ENCODE measurements at regions not wholly inside any gene's neighbourhood (a gene's known extent, or its start where the extent isn't known, plus 50 kb on each side); places are given as distances from the start of the nearest gene placed in this dataset.
A peak's percentile ranks its signal among the peaks of the same experiment; 100 is the strongest.

DNA sequence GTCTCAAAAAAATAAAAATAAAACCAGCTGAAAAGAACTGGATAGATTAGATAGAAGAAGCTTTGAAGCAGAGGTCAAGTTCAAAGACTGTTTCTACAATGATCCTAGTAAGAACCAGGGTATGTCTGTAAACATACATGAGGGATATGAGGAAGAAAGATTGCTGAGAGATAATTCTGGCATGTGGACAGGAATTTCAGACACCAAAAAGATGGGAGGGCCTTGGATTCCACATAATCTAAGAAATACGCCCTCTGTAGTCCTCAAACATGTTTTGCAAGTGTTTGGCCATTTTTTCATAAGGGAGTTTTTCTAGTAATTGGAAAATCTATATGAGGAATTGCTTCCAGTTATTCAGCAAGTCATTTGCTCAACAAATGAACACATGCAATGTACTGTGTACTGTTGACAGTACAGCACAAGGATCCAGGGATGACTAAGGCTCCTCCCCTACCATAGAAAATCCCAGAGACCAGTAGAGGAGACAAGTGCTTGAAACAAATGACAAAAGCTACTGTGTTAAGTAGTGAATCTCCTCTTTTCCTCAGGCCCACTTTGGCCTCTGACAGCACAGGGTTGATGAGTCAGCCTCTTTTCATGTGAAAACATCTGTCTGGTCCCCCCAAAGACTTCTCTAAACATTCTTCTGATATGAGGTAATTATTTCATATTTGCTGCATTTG is 795.9 kb downstream of the MAFB start:
- no peak for DNase-seq

DNA sequence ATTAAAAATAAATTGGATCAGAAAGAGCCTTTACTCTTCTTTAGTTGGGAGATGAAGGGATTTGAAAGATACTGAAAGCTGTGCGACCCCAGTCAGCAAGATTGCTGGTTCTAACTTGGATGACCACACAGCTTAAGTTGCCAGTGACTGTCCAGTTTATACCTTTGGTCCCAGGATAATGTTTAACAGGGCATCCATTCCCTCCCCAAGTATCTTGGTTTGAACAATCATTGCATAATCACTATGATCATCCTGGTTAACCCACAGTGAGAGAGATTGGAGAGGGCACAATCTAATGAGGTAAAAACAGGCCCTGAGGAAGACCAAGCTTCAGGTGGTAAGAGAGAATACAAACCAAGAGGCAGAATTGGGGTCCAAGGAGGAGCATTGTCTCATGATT is 798.3 kb downstream of the MAFB start:
- no peak for DNase-seq

DNA sequence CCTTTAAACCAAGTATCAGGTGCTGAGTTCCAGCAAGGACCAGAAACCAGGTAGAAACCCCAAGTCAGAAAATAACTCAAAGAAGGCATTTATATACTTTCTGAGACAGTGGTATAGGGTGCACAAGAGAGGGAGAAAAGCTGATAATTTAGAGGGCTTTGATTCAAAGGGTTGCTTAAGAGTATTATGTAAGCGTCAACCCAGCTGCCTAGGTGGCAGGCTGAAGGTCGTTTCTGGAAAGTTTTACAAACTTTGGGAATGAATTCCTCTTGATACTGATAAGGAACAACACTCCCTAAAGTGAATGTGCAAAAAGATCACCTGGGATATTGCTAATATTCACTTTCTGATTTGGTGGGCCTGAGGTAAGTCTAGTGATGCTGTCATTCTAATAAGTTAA is 800.7 kb downstream of the MAFB start:
- no peak for DNase-seq

DNA sequence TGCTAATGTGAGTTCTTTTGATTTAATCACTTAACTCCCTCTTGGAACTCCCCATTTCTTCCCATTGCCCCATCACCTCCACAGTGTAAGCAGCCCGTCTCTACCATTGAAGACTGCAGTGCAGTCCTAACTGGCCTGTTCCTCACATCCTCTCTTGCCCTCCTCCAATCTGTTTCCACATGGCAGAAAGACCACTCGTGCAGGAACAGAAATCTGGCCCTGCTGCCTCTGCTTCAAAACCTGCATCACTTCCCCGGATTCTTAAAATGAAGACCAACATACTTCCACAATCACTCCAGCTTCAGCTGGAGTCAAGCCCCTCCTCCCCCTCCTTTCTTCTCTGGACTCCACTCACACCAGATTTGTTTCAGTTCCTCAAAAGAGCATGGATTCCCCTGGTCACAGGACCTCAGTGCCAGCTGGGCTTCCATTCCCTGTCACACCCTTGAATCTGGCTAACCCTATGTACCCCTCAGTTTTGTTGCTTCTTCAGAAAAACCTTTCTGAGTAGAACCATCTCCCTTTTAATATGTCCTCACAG is 802.3 kb downstream of the MAFB start:
- DNase-seq, result no peak

DNA sequence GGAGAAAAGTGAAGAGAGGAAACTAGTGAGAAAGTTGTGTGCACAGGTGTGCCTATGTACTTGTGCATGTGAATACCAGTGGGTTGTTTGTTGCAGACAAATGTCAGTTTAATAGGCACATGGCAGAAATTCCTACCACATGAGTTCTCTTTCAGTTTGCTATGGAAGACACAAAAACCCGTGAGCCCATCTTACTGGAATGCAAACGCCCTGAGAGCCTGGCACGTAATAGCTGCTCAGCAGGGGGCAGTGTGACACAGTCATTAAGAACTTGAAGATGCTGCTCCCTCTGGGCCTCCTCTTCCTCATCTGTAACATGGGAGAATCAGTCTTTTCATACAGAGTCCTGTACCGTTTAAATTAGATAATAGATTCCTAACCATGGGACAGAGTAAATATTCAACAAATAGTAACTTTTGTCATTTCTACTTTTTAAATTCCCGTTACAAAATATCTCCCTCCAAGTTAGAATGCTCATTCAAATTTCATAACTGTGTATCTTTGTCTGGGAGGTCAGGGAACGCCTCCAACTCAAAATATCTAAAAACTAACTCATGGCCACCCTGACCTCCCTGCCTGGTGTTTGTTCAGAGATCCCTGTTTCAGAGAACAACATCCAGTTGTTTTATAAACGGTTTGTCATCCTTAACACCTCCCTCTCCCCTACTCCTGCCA is 802.9 kb downstream of the MAFB start:
- no peak for DNase-seq

DNA sequence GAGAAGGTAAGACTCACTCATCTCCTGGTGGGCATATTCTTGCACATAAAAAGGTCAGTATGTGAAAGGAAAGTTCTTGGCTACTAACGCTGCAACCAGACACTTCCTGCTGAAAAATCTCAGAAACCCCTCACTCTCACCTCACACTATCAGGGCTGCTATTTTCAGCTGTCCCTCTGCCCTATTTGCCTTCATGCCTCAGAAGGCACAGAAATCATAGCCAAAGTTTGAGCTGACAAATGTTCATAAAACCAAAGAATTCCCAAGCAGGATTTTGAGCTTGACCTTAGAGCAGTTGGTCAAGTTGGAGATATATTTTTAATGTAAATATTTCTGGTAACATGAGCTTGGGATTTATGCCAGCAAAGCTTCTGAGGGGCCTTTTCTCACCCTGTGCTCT is 806.2 kb downstream of the MAFB start:
- DNase-seq, result no peak

DNA sequence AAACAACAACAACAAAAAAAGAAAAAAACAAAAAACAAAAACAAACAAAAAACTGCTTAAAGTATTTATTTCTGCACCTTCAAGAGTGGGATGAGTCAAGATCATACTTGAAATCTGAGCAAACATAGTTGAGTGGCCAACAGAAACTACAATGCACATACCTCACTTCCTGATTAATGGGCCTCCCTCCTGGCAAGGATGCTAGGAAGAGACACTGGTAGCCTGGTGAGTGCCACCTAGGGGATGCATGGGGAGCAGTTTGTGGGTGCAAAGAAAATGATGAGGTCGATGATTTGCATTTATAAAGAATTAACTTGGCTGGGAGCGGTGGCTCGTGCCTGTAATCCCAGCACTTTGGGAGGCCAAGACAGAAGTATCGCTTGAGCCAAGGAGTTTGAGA is 808.1 kb downstream of the MAFB start:
- no peak for DNase-seq

DNA sequence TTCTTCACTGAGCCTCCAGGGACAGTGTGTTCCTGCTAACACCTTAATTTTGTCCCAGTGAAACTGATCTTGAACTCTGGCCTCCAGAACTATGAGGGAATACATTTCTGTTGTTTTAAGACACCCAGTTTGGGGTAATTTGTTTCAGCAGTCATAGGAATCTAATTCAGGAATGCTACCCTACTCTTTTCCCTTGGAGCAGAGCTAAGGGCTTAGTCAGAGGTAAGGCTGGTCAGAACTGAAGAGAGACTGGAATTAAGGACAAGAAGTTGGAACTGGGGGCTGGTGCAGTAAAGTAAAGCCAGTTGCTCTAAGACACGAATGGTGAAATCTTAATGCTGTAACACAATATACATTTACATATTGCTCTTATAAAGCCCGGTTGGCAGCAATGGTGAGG is 809.7 kb downstream of the MAFB start:
- DNase-seq, result no peak

DNA sequence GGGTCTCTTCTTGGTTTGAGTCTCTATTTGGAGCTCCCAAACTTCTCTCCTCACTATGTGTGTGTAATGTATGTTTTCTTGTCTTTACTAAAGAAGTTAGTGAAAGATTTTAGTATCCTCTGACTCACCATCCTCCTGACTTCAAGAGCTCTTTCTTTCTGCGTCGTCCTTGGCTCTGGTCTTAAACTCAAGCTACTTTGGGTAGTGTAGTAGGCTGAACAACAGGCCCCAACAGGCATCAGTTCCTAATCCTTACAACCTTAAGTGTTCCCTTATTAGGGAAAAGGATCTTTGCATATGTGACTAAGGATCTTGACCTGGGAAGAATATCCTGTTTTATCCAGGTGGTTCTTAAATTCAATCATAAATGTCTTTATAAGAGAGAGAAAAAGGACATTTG is 810.2 kb downstream of the MAFB start:
- DNase-seq, result no peak

DNA sequence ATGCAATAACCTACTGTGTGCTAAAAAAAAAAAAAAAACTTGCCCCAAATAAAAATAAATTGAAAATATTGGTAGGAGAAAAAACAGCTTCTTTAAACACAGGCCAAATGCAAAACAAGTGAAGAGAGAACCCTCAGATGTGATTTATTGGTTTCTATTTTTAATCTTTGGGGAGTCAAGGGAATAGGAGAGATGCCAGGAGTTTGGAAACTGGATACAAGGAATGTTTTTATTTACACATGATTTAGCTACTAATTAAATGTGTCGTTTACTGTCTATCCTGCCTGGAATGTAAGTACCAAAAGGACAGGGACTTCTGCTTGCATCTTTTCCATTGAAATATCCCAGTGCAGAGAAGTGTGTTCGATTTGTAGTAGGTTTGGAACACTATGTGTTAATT is 810.7 kb downstream of the MAFB start:
- DNase-seq, result no peak

DNA sequence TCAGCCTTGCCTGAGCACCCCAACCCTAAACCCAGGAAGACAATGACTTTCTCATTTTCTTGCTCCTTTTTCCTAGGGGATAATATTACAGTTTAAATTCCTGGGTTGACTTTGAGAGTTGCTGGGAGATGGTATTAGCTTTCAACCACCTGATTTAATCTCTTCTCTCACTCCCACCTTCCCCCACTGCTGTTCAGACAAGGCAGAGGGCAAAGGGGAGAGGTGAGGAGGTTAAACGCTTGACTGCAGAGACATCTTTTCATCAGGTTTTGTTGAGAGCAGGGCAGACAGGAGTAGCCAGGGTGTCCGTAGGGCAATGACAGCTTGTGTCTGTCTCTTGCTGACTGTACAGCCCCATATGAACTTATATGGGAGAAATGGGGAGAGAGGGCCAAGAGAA is 811.2 kb downstream of the MAFB start:
- DNase-seq, result no peak

DNA sequence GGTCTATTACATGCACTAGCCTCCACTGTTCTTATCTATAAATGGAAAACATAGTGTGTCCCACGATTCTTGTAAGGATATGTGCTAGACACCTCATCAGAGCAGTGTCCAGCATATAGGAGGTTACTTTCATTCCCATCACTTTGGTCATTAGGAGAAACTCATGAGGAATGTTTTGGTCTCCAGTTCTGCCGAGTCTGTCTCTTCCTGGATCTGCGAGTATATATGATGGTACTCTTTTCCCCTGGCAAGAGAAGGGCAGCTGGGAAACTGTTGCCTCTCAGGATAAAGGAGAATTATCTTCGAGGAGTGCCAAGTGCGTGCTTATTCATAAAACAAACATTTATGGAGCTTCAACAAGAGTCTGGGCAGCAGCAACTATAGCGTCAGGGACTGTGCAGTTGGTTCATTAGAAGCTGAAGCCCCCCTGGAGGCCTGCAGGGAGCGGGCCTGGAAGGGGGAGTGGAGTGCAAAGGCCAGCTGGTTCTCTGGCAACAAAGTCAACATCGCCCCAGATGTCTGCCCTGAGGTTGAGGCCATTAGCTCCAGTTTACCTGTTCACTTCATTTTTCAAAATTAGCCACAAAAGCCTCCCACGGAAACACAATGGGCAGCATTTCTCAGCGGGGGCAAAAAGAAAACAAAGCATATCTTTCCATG is 811.9 kb downstream of the MAFB start:
- DNase-seq, result peak; percentile 71

DNA sequence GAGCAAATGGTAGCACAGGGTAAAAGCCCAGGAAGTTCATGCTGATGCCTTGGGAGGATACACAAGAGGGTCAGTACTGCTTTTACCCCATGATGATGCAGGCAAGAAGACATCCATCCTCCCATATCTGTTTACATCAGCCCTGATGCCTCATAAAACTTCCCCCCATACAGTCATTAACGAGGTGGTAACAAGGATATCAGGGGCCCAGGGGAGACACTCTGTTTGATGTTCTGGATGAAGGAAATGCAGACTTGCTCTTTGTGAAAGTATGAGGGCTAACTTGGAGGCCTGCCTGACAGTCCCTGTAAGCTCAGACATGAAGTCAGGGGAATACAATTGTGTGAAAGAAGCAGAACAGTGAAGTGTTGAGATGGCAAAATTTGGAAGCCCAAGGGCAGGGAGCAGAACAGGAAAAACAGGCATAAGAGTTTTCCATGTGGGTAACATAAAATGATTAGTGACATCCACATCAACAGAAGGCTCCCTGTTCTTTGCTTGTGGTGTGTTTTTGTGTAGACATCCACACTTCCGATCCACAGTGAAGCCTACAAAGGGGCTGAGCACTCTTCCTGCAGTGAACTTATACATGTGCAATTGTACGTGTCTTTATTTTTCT is 813.4 kb downstream of the MAFB start:
- DNase-seq, result no peak

DNA sequence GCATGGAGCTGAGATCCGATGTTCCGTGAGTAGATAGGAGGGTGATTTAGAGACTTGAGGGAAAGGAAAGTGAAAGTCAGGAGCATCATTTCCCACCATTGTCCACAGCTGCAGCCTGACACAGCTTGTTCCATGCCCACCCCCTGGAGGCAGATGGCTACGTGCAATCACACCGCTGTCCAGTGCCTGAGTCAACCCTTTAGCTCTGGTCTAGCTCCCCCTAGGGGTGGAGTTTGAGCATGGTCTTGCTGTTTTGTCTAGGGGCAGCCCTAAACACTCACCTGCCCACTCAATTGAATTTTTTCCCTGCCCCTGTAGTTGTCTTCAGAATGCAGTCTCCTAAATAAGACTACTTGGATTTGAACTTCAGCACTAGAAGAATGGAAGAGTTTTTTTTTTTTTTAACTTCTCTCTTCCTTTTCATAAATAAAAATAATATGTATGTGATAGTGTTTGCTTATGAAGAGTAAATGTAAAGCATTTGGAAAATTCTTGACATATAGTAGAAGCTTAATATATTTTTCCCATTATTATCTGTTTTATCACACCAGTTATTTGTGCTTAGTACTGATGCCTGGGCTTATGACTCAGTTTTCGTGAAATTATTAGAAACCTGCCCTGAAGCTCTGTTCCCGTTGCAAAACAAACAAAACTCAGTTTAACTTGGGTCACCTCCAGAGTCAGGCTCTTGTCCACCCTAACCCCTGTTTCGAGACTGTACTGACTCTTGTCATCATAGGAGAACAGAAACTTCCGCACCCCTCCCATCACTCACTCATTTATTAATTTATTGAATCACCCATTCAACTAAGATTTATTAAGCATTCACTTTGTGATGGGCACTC is 814.8 kb downstream of the MAFB start:
- DNase-seq, result peak; percentile 49

DNA sequence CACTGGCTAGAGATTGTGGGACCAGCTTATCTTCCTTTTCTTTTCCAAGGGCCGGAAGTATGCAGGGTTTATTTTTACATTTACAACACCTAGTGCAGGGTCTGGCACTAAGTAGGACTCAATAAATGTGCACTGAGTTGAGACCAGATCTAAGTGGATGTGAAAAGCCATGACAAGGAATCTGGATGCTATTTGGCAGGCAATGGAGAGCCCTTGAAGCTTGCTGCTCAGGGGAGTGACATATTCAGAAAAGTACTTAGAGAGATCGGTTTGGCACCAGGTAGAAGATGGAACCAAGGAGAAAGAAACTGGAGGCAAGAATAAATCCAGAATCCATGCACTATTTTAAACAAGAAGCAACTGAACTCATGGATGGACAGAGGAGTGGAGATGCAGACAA is 815.8 kb downstream of the MAFB start:
- no peak for DNase-seq

DNA sequence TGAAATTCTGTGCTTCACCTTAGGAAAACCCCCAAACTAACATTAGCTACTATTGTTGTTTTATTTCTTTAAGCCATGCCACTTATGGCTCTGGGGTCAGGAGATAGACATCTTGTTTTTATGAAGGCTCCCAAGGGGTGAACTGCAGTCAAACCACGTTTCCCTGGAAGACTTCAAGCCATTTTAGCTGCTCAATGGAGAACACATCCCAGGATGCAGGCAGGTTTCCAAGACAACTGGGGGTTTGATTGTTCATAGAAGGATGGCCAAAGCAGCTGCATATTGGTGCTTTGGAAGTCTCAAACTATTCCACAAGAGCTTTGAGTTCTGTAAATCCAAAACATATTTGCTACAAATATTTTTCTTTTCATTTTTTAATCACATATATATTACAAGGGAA is 818.0 kb downstream of the MAFB start:
- DNase-seq, result no peak

DNA sequence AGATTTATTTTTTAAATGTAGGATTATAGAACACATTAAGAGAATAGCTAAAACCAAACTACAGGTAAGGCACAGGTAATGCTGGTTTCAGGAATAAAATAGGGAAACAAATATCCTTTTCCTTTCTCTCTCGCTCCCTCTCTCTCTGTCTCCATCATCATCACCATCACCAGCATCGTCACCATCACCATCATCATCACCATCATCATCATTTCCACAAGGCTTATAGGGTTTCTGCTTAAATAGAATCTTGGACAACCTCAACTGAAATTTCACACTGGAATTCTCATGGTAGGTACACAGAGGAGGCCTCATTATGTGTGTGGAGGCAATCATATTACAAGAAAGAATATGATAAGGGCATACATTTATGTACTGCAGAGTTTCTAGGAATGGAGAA is 823.6 kb downstream of the MAFB start:
- no peak for DNase-seq

DNA sequence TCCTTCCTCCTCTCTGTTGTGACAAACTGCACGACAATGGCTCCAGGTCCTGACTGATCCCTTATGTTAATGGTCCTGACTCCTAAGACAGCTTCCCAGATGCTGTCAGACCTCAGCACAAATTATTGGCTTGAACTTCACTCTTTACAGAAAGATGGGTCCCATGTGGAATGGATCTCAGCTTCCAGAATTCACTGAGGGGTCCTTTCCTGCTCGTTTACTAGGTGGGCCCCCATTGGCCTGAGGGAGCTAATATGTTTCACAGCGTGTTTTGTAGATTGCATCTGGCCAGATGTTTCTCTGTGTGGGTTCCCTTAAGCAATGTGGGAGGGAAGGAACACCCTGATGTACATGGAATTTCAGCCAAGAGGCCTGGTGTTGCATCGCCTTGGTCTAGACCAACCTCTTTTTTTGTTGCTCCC is 826.6 kb downstream of the MAFB start:
- DNase-seq, result no peak

DNA sequence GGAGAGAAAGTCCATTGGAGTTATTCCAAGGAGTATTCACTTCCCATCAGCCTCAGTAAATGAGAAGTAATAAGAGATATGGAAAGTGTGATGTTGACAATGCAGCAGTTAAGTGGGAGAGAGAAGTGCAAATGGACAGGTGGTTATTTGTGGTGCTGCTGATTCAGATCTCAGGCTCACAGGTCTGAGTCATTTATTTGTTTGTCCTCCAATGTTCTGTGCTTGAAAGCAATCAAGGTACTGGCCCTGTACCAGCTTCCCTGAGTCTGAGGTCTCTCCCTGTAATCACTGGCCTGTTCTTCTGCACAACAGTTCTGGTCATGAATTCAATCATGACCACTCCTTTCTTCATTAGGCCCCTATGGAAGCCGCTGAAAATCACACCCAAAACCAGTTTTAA is 827.7 kb downstream of the MAFB start:
- peak; percentile 55 for DNase-seq

DNA sequence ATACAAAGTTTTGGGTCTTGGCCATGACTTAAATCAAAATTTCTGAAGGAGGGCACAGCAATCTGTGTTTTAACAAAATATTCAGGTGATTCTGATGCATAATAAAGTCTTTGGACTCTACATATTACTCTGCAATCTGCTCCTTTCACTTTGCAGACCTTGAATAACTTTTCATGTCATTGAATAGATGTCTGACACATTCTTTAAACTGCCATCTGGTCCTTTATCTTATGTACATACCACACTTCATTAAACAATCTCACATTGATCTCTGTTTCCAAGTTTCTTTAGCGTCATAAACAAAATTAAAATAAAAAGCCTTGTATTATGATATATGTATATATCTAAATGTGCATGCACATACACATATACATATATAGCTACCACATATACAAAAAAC is 831.2 kb downstream of the MAFB start:
- DNase-seq, result no peak

DNA sequence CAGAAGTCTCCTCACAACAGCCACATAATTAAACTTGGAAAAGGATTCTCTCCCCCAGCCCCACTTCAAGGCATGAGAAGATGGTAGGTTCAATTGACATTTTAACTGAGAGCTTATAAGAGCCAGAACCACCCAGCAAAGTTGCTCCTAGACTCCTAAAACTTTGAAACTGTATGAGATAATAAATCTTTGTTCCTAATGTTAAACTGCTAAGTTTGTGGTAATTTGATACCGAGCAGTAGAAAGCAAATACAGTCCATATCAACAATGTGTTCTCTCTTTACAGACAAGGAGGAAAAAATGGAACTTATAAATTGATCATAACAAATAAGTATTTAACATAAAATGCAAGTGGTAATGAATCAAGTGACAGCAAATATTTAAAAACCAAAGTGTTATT is 831.8 kb downstream of the MAFB start:
- no peak for DNase-seq

DNA sequence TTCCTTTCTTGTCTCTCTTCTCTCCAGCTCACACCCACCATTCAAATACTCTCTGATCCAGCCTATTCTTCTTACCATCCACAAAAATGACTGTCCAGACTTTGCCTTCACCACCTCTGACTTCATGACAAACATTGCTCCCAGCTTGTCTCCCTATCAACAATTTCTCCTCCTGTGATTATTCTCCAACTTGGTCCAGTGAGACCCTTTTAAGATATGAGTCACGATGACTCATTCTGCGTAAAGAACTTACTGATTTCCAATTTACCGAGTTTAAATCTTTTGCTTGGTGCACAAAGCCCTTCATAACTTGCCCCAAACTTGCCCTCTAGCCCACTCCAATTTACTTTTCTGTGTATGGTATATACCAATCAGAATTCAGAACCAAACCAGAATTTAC is 833.2 kb downstream of the MAFB start:
- DNase-seq, result no peak

DNA sequence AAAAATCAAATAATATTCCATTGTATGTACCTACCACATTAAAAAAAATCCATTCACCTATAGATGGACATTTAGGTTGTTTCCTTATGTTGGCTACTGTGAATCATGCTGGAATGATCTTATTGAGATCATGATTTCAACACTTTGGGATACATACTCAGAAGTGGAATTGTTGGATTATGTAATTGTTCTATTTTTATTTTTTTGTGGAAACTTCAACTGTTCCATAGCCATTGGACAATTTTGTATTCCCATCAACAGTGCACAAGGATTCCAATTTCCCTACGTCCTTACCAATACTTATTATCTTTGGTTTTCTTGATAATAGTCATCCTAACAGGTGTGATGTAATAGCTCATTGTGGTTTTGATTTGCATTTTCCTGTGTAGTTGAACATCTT is 834.0 kb downstream of the MAFB start:
- DNase-seq, result no peak

Data from NCI-H1105 (cell line).